Kidney glomerular epithelial cell (primary cell): ENCODE measurements at regions not wholly inside any gene's neighbourhood (a gene's known extent, or its start where the extent isn't known, plus 50 kb on each side); places are given as distances from the start of the nearest gene placed in this dataset.
"Not testable (repeated sequence)": the region's sequence is repeated elsewhere in the genome, so short reads cannot be mapped to it uniquely, and the experiment has no call there.

ENCODE experiments used
- DNase-seq: peaks from one replicate; lab custom pipeline; 2025; lab: John Stamatoyannopoulos, UW

DNA sequence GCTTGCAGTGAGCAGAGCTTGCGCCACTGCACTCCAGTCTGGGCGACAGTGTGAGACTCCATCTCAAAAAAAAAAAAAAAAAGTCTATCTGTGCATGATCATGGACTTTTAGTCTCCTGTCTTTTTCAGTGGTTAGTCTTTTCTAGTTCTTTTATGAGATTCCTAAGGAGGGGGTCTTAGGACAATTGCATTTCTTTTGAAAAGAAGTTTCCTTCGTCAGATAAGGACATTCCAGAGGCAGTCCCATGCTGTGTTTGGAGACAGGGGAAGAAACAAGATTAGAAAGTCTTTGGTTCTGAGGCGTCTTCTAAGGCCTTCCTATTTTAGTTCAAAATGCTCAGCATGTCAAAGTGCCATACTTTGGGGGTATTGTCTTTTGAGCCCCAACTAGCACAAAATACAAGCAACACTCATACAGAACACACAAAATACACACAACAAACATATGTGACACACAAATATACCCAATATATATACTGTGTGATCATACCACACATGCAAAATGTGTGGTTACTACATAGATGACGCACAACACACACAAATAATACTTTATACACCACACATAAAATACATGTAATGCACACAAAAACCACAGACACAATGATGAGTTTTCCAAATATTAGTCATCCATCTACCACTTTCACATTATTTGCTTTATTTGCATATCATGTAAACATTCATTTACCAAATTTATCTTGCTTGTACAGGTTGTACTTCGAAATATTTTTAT, 394.5 kb downstream of the SPATA31D1 start:
- DNase-seq, result no peak

DNA sequence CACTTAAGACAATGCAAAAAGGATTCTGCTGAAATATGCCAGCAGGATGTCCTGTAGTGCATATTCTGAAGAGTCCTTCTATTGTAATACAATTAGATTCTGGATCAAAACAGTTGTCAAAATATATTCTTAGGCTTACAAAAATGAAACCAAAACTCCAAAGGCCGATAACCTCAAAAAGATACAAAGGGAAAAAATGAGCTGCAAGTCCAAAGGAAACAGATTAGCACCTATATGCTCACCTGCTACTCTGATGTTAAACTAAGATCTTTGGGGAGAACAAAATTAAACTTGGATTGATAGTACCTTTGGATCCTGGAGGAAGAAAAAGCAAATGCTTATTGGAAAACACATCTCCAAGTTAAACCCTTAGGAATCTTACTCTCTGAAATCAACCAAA, 397.1 kb downstream of the SPATA31D1 start:
- no peak for DNase-seq

DNA sequence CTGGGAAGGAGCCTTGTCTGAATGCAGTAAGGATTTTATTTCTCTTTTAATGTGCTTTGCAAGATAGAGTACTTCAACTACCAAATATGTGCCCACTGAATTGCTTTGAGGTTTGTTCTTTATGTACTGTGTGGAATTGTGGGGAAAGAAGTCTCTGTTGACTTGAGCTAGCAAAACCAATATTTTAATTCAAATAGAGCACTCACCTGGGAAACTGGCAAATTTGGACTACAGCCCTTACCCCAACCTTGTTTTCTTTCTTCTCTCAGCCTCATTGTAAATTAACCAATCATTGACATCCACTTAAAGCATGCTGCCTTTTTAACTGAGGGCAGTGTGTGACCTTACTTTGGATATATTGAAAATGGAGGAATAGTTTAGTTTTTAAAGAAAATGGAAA, 409.0 kb downstream of the SPATA31D1 start:
- DNase-seq, result no peak

DNA sequence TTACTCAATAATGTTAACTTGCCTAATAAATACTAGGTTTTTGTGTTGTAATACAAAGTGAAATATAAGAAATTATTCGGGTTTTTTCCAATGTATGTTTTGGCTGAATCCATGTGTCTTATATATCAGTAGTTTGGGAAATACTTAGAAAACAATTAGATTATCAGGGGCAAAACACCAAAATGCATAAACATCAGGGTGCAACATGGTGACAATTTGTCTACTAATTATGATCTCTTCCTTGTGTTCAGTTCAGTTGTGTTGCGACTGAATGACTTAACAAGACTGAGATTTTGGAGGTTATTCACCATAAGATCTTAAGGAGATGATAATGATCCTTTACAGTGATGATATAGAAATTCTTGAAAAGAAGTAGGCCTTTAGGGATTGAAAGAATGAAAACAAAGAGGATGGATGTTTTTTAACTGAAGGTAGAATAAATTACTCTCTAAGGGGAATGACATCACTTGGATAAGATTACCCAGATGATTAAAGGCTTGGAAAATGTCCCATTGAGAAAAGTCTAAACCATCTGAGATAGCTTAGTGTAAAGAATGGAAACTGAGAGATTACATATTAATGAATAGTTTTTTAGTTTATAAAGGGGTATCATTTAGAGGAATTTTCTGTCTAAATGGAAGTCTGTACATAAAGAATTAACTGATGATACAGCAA, 415.8 kb downstream of the SPATA31D1 start:
- no peak for DNase-seq

DNA sequence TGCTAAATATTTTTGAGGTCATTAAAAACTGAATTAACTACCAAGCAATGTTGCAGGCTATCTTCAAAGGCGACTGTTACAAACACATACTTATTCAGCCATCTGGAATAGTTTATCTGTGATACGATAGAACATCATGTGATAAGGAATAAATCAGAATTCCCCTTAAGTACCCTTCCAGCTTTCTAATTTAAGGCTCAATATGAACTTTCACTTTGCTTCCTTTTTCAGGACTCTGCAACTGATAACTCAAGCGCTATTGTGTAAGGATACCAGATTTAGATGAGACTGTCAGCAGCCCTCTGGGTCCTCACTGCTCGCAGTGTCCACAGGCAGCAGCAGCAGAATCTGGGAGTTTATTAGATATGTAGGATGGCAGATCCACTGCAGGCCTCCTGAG, 416.3 kb downstream of the SPATA31D1 start:
- DNase-seq, result no peak

DNA sequence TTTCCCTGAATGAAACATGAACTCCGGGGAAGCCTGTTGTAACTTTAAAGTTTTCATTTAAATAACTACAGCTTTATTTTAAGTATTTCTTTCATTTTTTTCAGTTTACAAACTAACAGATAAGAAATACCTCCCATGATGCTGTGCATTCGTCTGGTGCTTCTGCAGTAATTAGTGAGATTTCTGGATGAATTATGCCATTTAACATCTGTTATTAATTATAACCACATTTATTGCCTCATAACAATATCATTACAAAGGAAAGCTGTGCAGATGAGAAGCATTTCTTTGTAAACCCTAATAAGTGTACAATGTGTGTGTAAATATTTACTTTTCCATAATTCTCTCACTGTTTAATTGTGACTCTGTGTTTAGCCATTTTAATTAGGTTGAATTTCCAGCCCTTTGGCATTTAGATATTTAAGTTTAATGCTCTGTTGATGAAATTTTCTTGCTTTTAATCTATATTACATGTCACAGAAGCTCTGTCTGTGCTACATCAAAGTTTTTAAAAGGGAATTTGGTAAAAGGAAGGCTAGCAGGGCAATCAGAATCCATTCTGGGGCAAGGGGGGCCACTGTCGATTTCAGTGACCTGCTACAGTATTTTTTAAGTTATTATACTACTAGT, 418.0 kb downstream of the SPATA31D1 start:
- DNase-seq, result no peak

DNA sequence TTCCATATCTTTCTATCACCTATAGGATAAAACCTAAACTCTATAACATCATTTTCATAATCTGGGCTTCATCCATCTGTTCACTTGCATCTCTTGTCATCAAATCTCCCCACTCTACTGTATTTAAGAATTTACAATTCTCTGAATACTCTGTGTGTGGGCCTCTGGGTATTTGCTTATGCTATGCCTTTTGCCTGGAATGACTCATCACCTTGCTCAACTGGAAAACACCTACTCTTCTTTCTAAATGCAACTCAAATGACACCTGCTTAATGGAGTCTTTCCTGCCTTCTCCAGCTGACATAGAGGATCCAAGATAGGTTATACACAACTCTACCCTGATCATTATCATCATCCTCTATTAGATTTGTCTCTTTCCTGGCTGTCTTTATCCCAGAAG, 421.7 kb downstream of the SPATA31D1 start:
- DNase-seq, result peak; percentile 60

DNA sequence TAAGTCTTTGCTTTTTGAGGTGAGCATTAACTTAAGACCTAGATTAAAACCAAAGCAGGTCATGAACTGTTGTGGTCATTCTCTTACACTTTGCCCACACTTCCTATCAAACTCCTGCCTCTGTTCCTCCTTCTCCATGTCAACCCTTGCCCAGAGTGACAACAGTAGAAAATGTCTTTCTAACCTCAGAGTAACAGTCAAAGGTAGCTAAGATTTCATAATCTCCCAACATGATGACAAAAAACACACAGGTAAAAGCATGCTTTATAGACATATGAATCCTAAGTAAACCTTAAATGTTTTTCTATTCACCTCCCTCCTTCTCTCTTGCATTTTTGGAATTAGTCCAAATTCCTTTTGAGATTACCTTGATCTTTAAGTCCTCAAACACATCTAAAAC, 422.3 kb downstream of the SPATA31D1 start:
- no peak for DNase-seq

DNA sequence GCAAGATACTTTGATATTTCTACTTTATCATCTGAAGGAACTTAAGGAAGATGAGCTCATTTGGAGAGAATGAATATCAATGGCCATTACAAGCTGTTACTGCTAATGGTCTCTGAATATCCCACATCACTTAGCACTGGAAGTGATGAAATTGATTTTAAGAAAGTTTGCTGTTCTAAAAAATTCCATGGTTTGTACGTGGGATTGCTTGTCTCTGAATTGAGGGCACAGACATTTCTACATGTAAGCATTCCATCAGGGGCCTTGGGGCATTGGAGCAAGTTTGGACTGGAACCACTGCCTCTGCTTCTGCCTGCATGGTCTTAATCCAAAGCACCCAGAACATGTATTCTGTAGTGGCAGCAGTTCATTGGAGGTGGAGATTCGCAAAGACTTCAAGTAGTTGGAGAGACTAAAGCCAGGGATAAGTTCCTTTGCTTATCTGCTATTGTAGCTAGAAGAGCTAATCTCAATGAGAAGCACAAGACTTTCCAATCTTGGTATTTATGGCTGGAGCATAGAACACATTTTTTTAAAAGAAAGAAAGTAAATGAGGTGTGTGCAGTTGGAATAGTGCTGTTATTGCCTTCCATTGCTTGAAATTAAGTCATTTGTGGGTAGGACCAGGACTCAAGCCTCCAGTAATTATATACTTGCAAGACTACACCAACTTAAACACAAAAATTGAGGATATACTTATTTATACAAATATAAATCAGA, 424.2 kb downstream of the SPATA31D1 start:
- no peak for DNase-seq

DNA sequence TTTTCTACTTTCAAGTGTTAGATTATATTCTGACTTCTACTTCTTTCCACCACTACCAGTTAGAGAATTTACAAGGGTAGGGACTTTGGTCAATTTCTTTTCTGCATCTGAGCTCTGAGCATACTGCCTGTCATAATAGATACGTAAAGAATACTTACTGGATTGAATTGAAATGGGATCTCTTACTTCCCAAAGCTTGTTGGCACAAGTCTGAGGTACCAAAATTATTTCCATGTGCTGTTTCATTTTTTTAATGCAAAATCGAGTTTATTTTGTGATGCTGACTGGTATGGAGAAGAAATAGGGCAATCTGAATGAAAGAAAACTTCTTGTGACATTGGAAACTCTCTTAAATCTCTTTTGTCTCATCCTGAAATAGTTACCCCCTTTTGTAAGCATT, 428.9 kb downstream of the SPATA31D1 start:
- DNase-seq, result no peak

DNA sequence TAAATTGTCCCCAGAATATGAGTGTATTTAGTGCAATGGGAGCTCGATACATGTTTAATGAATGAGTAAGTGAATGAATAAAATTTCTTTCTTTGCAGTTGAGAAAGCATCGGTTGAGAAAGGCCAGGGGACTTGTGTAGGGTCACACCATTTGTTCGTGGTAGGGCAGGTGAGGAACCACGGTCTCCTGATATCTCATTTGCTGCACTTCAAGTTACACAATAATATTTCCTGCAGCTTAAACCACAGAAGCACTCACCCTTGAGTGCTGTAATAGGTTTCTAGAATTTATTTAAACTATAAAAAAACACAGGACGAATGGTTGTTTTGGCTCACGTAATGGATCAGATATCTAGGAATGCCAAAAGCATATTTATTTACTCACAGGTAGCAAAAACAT, 429.8 kb downstream of the SPATA31D1 start:
- no peak for DNase-seq

DNA sequence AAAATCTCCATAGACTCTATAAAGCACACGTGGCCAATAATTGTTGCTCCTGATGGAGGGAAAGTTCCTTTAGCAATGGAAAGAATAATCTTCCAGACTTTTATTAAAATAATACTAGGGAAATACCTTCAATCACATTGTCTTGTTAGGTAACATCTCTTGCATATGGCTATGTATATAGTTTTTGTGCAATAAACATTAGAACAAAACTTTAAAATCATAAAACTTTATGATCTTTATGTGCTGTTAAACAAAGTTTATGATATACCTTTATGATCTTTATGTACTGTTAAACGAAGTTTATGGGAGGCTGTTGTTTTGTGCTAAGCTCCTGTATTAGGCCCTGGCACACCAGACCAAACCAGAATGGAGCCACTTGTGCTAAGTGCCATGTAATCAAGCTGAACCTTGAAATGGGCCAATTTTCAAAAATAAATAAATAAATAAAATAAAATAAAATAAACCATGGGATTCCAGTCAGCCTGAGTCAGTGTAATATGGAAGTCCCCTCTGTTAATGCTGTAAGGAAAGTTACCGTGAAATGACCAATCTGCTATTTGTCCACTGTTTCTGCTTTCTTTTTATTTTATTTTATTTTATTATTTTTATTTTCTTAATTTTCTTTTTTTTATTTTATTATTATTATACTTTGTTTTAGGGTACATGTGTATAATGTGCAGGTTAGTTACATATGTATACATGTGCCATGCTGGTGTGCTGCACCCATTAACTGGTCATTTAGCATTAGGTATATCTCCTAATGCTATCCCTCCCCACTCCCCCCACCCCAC, 431.3 kb downstream of the SPATA31D1 start:
- DNase-seq, result no peak

DNA sequence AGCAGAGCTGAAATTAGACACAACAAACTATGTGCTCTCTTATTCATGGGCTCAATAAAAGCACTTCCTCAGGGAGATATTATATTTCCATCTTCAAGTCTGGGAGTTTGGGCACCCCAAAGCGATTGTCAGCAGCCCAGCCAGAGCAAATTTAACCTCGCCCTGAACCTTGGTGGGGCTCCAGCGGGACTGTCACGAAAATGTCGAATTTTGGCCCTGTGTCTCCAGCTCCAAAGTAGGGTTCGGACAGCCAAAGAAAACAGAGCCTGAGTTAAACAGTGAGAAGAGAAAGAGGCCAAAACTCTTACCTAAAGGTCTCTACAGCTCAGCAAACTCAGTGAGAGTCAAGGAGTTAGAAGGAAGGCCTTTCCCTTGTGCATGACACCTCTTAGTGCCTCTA, 432.9 kb downstream of the SPATA31D1 start:
- no peak for DNase-seq

DNA sequence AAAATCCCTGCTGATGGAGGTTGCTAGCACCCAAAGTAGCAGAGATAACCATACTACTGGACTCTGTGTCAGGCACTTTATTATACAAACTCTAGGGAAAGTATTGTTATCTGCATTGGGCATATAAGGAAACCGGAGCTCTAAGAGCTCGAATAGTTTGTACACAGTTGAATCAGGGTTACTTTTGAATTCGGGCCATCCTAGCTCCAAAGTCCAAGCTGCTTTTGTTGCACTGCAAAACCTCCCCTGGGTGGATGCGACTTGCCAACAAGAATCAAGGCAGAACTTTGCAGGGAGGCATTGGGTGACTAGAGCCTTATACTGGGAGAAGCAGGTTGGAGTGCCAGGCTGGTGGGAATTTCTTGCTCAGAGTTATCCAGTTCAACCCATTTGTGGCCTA, 435.1 kb downstream of the SPATA31D1 start:
- DNase-seq, result no peak

DNA sequence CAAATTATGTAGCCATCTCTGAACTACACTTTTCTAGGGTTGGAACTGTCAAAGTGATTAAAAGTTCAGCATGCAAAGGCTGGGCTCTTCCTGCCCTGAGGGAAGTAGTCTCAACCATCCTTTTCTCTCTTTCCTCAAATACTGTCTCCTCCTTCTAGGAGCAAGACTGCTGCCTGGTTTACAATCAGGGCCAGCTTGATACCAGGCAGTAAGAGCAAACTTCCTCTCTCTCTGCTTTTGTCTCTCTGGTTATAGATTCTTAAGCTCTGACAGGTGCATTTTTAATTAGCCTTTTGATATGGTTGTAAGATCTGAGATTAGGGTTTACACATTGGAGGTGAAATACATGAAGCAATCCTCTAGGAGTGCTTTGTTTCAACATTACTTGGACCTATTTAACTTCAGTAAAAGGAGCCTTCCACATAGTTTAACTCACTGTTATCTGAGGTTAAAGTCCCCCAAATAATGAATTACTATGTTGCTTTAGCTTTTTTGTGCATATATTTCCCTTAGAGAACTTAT, 436.1 kb downstream of the SPATA31D1 start:
- DNase-seq, result no peak

DNA sequence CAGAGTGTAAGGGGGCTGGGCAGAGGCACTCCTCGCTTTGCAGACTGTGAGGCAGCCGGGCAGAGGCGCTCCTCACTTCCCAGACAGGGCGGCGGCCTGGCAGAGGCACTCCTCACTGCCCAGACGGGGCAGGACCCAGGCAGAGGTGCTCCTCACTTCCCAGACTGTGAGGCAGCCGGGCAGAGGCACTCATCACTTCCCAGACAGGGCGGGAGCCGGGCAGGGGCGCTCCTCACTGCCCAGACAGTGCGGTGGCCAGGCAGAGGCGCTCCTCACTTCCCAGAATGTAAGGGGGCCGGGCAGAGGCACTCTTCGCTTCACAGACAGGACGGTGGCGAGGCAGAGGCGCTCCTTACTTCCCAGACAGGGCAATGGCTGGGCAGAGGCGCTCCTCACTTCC, 442.5 kb downstream of the SPATA31D1 start:
- DNase-seq, result no peak

DNA sequence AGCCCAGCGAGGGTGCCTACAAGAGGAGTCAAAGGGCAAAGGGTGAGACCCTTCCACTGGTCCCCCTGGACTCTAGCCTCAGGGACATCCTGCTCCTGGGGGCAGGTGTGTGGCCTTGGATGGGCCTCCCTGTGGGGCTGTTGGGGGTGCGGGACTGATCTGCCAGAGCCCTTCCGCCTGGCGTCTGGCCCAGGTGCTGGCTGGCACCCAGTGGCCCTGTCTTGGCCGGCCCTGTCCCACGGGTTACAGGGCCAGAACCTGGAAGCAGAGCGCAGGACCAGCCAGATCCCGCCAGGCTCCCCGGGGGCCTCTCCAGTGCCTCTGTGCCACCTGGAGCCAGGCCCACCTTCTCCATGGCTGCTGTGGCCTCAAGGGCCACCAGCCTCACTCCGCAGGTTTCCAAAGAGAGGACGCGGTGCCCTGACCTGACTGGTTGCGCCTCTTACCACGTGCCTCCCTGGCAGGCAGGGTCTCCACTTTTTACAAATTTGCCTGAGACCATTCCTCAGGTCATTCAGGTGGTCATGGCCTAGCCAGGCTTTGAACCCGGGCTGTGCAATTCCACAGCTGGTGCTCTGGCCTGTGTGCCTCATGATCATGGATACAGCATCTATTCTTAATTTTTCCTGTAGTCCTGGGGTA, 444.8 kb downstream of the SPATA31D1 start:
- not testable (repeated sequence) for DNase-seq

DNA sequence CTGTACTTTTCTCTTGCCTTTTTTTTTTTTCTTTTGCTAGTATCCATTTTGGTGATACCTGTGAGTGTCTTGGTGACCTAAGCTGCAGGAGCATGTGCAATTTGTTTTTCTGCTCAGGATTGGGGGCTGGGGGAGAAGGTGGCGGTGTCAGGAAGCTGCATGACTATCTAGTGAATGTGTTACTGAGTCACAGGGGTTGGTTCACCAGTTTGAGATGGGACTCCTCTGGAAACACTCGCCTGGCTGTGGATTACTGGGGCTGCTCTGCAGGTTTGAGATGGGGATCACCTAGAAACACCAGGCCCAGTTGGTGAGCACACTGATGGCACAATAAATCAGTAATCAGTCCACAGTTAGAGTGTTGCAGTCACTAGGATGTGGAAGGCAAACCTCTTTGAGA, 447.9 kb downstream of the SPATA31D1 start:
- DNase-seq, result peak; percentile 9

DNA sequence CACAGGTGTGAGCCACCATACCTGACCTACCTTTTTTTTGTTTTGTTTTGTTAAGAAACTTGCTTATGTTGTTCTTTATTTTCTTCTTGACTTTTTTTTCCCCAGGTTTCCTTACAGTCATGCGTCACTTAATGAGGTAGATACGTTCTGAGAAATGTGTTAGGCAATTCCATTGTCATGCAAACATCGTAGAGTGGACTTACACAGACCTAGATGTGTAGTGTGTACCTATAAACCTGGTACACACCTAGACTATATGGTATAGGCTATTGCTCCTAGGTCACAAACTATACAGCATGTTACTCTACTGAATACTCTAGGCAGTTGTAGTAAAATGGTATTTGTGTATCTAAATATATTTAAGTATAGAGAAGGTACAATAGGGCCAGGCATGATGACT, 448.6 kb downstream of the SPATA31D1 start:
- DNase-seq, result not testable (repeated sequence)

DNA sequence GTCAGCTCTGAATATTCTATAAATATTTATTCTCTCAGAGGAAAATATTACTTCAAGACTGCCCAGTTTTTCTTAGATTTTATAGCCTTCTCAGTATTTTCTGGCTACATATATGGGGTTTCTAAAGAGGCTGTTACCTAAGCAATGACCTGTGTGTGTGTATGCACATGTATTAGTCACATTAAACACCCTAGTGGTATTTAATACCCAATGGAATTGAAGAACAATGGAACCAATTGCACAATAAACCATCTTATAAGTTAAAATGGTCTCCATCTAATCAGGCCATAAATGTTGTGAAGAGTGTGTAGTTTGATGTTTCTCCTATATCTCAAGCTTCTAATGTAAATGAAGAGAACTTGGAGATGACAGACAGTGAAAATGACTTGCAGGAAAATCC, 450.0 kb downstream of the SPATA31D1 start:
- no peak for DNase-seq

DNA sequence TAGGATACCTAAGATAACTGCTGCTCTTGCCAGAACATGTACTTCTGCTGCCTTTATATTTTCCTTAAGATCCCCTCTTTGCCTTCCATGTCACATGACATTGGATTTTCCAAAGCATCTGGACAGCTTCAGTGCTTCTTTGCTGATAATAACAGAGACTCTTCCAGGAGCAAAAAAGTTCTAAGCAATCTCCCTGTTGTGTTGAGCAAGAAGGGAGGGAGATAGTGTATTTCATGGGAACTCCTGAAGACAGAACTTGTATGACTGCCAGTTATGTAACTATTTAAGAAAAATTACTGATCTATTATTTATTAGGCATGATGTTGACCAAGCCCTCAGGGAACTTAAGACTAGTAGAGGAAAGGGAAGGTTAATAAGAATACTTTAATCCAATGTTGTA, 454.7 kb downstream of the SPATA31D1 start:
- DNase-seq, result no peak
